ENCODE measurements at regions not wholly inside any gene's neighbourhood (a gene's known extent, or its start where the extent isn't known, plus 50 kb on each side); places are given as distances from the start of the nearest gene placed in this dataset.

GRCh38 chr2:58730764-58731487, 489.8 kb upstream of the FANCL start:
- no peak overlapping the region for H3K27ac Mint-ChIP-seq
- no peak for DNase-seq
- H3K9me3 Mint-ChIP-seq, result no peaks in the 10 kb centered on the region
- no peak for ATAC-seq
- no peaks in the 10 kb centered on the region for H3K27me3 Mint-ChIP-seq
- H3K4me3 Mint-ChIP-seq, result no peak overlapping the region
- H3K36me3 Mint-ChIP-seq (ENCODE audit: low read depth), result no peaks in the 10 kb centered on the region
- peaks cover 3% of the 10 kb centered on the region for H3K4me1 Mint-ChIP-seq

DNA sequence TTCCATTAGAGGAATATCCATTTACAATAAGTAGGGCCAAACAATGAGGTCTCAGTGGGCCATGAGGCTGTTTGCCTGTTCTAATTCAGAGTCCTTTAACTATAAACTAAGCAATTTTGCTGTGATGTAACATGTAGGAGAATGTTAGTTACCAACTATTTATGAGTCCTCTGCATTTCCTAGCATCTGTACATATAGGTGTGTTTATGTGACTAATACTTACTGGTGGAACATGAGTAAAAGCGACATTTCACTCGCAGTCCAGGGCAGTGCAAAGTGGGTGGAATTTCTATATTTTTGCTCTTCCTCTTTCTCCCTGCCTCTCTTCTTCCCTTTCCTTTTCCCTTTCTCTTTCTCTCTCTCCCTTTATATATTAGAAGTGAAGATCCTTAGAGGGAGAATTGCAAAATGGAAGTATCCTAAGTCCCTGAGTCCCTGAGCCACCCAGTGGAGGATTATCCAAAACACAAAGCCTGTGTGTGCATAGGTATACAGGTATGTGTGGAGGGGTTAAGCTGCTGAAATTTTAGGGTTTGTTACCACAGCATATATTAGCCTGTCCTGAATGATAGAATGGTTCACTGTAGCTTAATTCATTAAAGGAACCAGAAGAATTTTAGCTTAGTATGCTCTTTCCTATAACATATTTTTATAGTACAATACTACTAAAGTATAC, 487.0 kb upstream of the FANCL start:
- no peaks in the 10 kb centered on the region for H3K9me3 Mint-ChIP-seq

DNA sequence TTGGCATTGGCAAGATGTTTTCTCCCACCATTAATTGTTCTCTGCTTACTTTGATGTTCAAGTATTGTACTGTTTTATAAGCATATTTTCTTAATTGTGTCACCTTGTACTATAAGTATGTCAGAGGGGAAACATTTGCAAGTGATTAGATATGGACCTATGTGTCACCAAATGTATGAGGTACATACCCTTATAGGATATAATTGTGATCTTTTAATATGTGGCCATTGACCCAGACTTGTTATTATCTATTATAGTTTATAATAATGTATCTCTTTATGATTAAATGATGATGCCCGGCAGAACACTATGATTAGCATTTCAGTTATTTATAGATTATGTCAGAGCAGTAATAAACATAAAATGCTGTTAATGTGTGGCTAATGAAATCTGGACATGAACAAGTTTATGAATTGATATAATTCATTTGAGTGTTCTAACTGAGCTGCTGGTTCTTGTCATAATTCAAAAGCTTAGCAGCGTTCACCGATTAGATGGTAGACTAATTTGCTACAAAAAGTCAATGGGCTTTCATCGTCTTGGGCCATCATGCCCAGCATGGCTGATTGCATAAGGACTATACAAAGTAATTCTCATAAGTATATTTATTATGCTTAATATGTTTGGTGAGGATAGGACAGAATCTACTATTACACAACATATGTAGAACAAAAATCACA, 480.9 kb upstream of the FANCL start:
- Mint-ChIP-seq H3K9me3 (no peaks in the 10 kb centered on the region), H3K4me1 (no peaks in the 10 kb centered on the region), H3K36me3 (ENCODE audit: low read depth) (no peaks in the 10 kb centered on the region), H3K4me3 (no peak overlapping the region), H3K27ac (no peak overlapping the region), H3K27me3 (no peaks in the 10 kb centered on the region)
- no peak for DNase-seq
- no peak for ATAC-seq

More for the DNA sequence above, 487.0 kb upstream of the FANCL start:
- H3K27me3 Mint-ChIP-seq, result no peaks in the 10 kb centered on the region
- no peak for ATAC-seq
- peaks cover 3% of the 10 kb centered on the region for H3K4me1 Mint-ChIP-seq
- H3K36me3 Mint-ChIP-seq (ENCODE audit: low read depth), result no peaks in the 10 kb centered on the region
- DNase-seq, result no peak
- H3K4me3 Mint-ChIP-seq, result no peak overlapping the region
- H3K27ac Mint-ChIP-seq, result no peak overlapping the region

GRCh38 chr2:58720770-58721697, 479.9 kb upstream of the FANCL start:
- Mint-ChIP-seq H3K36me3 (ENCODE audit: low read depth) (no peaks in the 10 kb centered on the region), H3K27ac (no peak overlapping the region), H3K27me3 (no peaks in the 10 kb centered on the region), H3K9me3 (no peaks in the 10 kb centered on the region), H3K4me3 (no peak overlapping the region), H3K4me1 (no peaks in the 10 kb centered on the region)
- DNase-seq (no peak), ATAC-seq (no peak)

GRCh38 chr2:58720033-58720769, 479.1 kb upstream of the FANCL start:
- H3K4me3 Mint-ChIP-seq, result no peak overlapping the region
- H3K27me3 Mint-ChIP-seq, result no peaks in the 10 kb centered on the region
- H3K27ac Mint-ChIP-seq, result no peak overlapping the region
- H3K9me3 Mint-ChIP-seq, result no peaks in the 10 kb centered on the region
- no peak for ATAC-seq
- H3K4me1 Mint-ChIP-seq, result no peaks in the 10 kb centered on the region
- no peaks in the 10 kb centered on the region for H3K36me3 Mint-ChIP-seq (ENCODE audit: low read depth)
- DNase-seq, result no peak

DNA sequence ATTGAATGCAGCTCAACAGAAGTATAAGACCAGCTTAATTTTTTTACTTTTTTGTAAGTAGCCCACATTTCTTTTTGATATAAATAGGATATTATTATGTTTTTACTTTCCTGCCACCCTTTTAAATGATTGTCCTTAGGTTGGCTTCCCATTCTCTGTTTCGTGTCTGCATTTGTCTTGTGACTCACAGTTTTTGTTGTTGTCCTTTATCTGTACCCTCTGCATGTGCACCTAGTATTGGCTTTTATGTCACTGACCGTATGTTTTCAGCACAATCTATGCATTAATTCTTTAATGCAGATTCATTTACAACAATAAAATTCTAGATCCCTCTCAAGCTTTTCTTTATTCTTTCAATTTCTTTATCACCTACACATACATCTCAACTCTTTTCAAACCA, 474.2 kb upstream of the FANCL start:
- Mint-ChIP-seq H3K4me3 (no peak overlapping the region), H3K27ac (no peak overlapping the region), H3K36me3 (ENCODE audit: low read depth) (no peaks in the 10 kb centered on the region), H3K27me3 (no peaks in the 10 kb centered on the region), H3K9me3 (no peaks in the 10 kb centered on the region), H3K4me1 (no peaks in the 10 kb centered on the region)
- ATAC-seq (no peak), DNase-seq (no peak)

DNA sequence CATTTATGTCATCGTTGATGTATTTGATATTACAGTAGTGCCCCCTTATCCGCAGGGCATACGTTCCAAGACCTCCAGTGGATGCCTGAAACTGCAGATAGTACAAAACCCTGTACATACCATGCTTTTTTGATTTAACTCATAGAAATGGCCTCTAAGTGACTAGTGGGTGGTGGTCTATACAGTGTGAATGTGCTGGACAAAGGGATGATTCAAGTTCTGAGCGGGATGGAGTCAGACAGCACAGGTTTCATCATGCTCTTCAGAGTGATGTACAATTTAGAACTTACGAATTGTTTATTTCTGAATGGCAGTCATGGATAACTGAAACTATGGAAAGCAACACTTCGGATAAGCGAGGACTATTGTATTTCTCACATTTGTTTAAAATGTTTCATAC, 473.1 kb upstream of the FANCL start:
- Mint-ChIP-seq H3K4me3 (no peak overlapping the region), H3K27me3 (no peaks in the 10 kb centered on the region), H3K27ac (no peak overlapping the region), H3K9me3 (no peaks in the 10 kb centered on the region), H3K4me1 (no peaks in the 10 kb centered on the region), H3K36me3 (ENCODE audit: low read depth) (no peaks in the 10 kb centered on the region)
- DNase-seq, result no peak
- ATAC-seq, result no peak

DNA sequence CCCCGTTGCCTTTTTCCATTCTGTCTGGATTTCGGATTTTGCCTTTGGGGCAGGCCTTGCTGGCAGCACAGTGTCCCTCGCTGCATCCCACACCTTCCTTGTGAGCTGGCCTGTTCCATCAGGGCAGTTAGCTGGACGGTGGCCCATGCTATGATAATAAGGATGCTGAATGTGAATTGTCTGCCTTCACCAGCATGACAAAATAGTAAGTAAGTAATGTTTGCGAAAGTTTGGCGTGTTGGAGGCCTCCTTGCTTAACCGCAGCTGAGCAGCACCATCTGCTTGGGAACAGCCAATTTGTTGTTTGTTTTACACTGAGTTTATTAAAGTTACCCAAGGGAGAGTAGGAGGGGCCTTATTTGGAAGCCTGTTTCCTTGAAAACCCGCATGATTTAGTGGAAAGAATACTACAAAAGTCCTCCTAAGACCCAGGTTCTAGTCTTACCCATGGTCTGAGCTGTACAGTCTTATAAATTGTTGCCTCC, 469.7 kb upstream of the FANCL start:
- Mint-ChIP-seq H3K9me3 (no peaks in the 10 kb centered on the region), H3K36me3 (ENCODE audit: low read depth) (no peaks in the 10 kb centered on the region), H3K4me3 (no peak overlapping the region), H3K4me1 (no peaks in the 10 kb centered on the region), H3K27me3 (peaks cover 3% of the 10 kb centered on the region), H3K27ac (no peak overlapping the region)
- ATAC-seq (no peak), DNase-seq (no peak)

DNA sequence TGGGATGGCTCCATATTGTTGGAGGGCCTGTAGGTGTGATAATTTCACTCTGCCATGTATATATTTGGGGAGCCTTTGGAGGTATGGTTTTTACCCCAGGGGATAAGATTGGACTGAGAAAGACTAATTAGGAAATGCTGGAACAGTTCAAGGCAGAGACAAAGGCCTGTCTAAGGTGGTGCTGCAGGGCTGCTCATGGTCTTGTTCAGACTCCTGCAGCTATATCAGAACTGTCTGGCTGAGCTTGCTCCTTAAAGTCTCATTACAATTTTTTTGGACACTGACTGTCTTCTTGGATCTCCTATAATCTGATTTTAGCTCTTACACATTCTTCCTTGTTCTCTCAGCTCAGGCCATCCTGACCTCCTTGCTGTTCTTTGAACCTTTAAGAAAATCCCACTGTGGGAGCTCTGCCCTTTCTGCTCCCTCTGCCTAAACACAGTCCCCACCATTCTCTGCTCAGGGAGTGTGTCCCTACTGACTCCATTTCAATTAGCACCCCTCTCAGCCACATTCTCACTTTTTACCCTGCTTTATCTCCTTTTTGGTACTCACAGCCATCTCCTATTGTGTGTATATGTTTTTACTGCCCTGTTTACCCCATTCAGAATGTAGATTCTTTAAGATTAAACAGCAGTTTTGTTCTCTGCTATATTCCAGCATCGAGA, 468.7 kb upstream of the FANCL start:
- ATAC-seq, result no peak
- Mint-ChIP-seq H3K9me3 (no peaks in the 10 kb centered on the region), H3K4me3 (no peak overlapping the region), H3K27me3 (peaks cover 3% of the 10 kb centered on the region), H3K4me1 (no peaks in the 10 kb centered on the region), H3K27ac (no peak overlapping the region), H3K36me3 (ENCODE audit: low read depth) (no peaks in the 10 kb centered on the region)
- no peak for DNase-seq

- Mint-ChIP-seq H3K36me3 (ENCODE audit: low read depth) (no peaks in the 10 kb centered on the region), H3K4me1 (no peaks in the 10 kb centered on the region), H3K4me3 (no peak overlapping the region), H3K27me3 (peaks cover 3% of the 10 kb centered on the region), H3K9me3 (no peaks in the 10 kb centered on the region), H3K27ac (no peak overlapping the region)
- no peak for ATAC-seq
- no peak for DNase-seq
Measured at GRCh38 chr2:58709274-58709673, 468.1 kb upstream of the FANCL start.

- no peak for ATAC-seq
- Mint-ChIP-seq H3K27ac (no peak overlapping the region), H3K9me3 (no peaks in the 10 kb centered on the region), H3K27me3 (peaks cover 3% of the 10 kb centered on the region), H3K4me1 (no peaks in the 10 kb centered on the region), H3K4me3 (no peak overlapping the region), H3K36me3 (ENCODE audit: low read depth) (no peaks in the 10 kb centered on the region)
- no peak for DNase-seq
Measured at GRCh38 chr2:58708565-58708964, 467.4 kb upstream of the FANCL start.

DNA sequence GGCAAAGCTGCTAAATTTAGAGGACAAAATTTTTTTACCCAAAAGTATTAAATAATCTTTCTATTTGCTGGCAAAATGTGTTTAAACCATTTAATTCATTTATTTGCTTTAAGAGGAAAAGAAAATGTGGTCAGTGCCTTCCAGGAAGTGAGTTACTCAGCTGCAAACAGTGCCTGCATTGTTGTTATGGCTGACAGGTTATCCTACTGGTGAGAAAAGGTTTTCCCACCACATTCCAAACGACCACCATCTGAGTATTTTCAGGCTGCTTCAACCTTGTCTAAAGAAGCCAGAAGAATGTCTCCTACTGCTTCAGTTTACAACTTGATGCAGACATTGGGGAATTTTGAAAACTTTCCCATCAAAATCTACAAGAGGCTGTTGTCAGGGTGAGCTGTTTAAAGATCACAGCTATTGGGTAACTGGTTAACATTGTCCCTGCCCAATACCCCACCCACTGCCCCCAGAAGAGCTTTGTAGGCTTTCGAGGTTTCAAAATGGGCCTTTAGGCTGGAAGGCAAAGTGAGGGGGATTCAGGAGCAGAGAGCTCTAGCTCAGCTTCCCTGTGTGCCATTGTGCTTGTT, 461.3 kb upstream of the FANCL start:
- no peaks in the 10 kb centered on the region for H3K36me3 Mint-ChIP-seq (ENCODE audit: low read depth)
- no peak overlapping the region for H3K4me3 Mint-ChIP-seq
- no peak overlapping the region for H3K27ac Mint-ChIP-seq

DNA sequence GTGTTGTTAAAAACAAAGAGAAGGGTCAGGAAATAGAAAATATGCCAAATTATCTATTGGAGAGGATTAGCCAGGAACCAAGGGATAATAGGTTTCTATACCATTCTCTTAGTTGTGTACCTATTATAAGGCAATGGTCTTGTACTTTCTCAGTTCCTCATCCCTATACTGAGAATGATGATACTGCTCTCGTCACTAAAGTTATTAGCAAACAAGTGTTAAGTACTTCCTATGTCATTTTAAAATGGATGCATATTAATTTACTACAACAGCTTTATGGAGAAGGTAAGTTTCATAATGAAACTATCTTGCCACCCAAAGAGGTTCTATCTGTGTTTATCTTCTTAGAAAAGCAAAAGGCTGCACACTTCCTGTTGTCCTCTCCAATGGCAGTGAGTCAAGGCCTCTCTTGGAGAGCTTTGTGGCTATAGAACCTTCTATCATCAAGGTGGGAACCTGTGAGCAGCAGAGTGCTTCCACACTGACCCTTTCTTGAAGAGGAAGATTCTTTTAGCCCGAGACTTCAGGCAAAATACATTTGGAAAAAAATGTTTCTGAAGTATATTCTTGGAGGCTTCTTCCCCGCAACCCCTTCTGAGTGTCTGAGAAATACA, 460.7 kb upstream of the FANCL start:
- no peak for ATAC-seq

More for the DNA sequence above, 461.3 kb upstream of the FANCL start:
- Mint-ChIP-seq H3K9me3 (no peaks in the 10 kb centered on the region), H3K4me1 (no peaks in the 10 kb centered on the region), H3K27me3 (peaks cover 3% of the 10 kb centered on the region)
- DNase-seq (no peak), ATAC-seq (no peak)

More for the DNA sequence above, 460.7 kb upstream of the FANCL start:
- Mint-ChIP-seq H3K27me3 (peaks cover 3% of the 10 kb centered on the region), H3K36me3 (ENCODE audit: low read depth) (no peaks in the 10 kb centered on the region), H3K27ac (no peak overlapping the region), H3K9me3 (no peaks in the 10 kb centered on the region), H3K4me1 (no peaks in the 10 kb centered on the region), H3K4me3 (no peak overlapping the region)
- DNase-seq, result no peak

Data from activated naive CD8-positive, alpha-beta T cell treated with anti-CD3 and anti-CD28 coated beads, Interleukin-2, amount 50 U/mL, for 24 hours (primary cell).